Iris pigment epithelial cell (primary cell): ENCODE measurements at regions not wholly inside any gene's neighbourhood (a gene's known extent, or its start where the extent isn't known, plus 50 kb on each side); places are given as distances from the start of the nearest gene placed in this dataset.
"Not testable (repeated sequence)": the region's sequence is repeated elsewhere in the genome, so short reads cannot be mapped to it uniquely, and the experiment has no call there.

Experiments
- DNase-seq: peaks from one replicate; pipeline ENCODE4 v3.0.0-alpha.2; 2011; ENCODE audit warnings: low read depth

GRCh38 chr11:67774175-67774574, 99.8 kb upstream of the ALDH3B2 start:
- DNase-seq: not testable (repeated sequence)

GRCh38 chr11:67768001-67768730, 93.7 kb upstream of the ALDH3B2 start:
- DNase-seq: not testable (repeated sequence)

GRCh38 chr11:67761211-67761610, 86.8 kb upstream of the ALDH3B2 start:
- not testable (repeated sequence) for DNase-seq

- DNase-seq: not testable (repeated sequence)
Measured at GRCh38 chr11:67759321-67759720, 84.9 kb upstream of the ALDH3B2 start.

GRCh38 chr11:67758467-67758866, 84.0 kb upstream of the ALDH3B2 start:
- not testable (repeated sequence) for DNase-seq

GRCh38 chr11:67758009-67758408, 83.6 kb upstream of the ALDH3B2 start:
- peak; percentile 0 for DNase-seq

- not testable (repeated sequence) for DNase-seq
Measured at GRCh38 chr11:67753820-67754219, 79.4 kb upstream of the ALDH3B2 start.

GRCh38 chr11:67745181-67745726, 70.8 kb upstream of the ALDH3B2 start:
- no peak for DNase-seq

- not testable (repeated sequence) for DNase-seq
Measured at GRCh38 chr11:67744231-67744630, 69.8 kb upstream of the ALDH3B2 start.

GRCh38 chr11:67738231-67738630, 63.8 kb upstream of the ALDH3B2 start:
- DNase-seq: not testable (repeated sequence)

- not testable (repeated sequence) for DNase-seq
Measured at GRCh38 chr11:67737562-67738080, 63.2 kb upstream of the ALDH3B2 start.

- no peak for DNase-seq
Measured at GRCh38 chr11:67732045-67732787, 57.8 kb upstream of the ALDH3B2 start.

- DNase-seq: no peak
Measured at GRCh38 chr11:67731583-67731982, 57.2 kb upstream of the ALDH3B2 start.

GRCh38 chr11:67728163-67728571, 53.7 kb upstream of the ALDH3B2 start:
- DNase-seq: not testable (repeated sequence)

GRCh38 chr11:67727066-67728040, 52.9 kb upstream of the ALDH3B2 start:
- not testable (repeated sequence) for DNase-seq
